Breast epithelium (tissue), 3 donors: ENCODE measurements at regions not wholly inside any gene's neighbourhood (a gene's known extent, or its start where the extent isn't known, plus 50 kb on each side); places are given as distances from the start of the nearest gene placed in this dataset.

Experiments
- POLR2A ChIP-seq: fragments of 450-650 bp; IDR thresholded peaks from one replicate; pipeline ENCODE4 v1.6.1; 2016; ENCODE audit warnings: antibody characterized with exemption, mild to moderate bottlenecking, moderate library complexity
- POLR2AphosphoS5 ChIP-seq, 3 donors: sonication (generic); formaldehyde crosslinking; IDR thresholded peaks; one replicate each; pipeline ENCODE4 v1.6.1; 2017; ENCODE audit warnings: antibody characterized with exemption in 3 of 3
- TF ChIP-seq, protein P1 (sequence below), 3 donors: fragments of 450-650 bp; IDR thresholded peaks; one replicate each; pipeline ENCODE4 v1.5.1; 2016 to 2017; ENCODE audit warnings: antibody characterized with exemption in 3 of 3, mild to moderate bottlenecking in 3 of 3, moderate library complexity in 3 of 3

DNA sequence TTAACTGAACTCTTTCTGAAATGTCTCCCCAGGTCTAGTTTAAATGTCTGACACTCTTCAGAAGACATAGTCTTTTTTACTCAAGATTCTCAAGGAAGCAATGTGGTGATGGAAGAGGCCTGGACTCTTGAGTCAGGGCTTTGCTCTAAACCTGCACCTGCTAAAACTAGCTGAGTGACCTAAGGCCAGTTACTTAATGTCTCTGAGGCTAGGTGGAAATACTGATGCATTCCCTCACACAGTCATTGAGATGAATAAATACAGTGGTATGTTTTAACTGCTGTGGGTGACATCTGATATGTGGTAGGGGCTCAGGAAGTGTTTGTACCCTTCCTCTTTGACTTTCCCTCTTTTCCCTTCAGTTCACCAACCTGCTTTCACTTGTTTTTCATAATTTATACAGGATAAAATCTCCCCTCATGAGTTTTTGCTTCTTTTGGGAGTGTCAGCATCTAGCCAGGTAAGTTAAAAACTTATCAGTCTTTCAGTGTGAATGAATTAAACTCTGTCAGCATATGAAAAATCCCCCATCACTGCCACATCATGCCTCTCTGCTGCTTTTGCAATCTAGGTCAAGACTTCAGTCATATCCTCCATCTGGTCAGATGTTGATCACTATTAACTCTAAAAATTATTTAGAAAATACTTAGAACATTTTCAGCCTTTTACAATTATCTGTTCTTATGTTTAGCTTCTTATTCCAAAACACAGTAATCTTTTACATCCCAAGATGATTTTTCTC lies 178.7 kb upstream of the TNFAIP3 start:
- TF ChIP-seq, protein P1, sequence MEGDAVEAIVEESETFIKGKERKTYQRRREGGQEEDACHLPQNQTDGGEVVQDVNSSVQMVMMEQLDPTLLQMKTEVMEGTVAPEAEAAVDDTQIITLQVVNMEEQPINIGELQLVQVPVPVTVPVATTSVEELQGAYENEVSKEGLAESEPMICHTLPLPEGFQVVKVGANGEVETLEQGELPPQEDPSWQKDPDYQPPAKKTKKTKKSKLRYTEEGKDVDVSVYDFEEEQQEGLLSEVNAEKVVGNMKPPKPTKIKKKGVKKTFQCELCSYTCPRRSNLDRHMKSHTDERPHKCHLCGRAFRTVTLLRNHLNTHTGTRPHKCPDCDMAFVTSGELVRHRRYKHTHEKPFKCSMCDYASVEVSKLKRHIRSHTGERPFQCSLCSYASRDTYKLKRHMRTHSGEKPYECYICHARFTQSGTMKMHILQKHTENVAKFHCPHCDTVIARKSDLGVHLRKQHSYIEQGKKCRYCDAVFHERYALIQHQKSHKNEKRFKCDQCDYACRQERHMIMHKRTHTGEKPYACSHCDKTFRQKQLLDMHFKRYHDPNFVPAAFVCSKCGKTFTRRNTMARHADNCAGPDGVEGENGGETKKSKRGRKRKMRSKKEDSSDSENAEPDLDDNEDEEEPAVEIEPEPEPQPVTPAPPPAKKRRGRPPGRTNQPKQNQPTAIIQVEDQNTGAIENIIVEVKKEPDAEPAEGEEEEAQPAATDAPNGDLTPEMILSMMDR (IDR thresholded peaks at IDR 0.05): no peak
- TF ChIP-seq POLR2A (no peak), POLR2AphosphoS5 (IDR thresholded peaks at IDR 0.05) (no peak)
